IMR-90 (cell line): ENCODE measurements at regions not wholly inside any gene's neighbourhood (a gene's known extent, or its start where the extent isn't known, plus 50 kb on each side); places are given as distances from the start of the nearest gene placed in this dataset.

Experiments used
- ATAC-seq: fragments of 200-7000 bp; cut with Tn5 transposase; 2 replicates; pipeline ENCODE4 v1.9.1; 2020; ENCODE audit warnings: low read depth, mild to moderate bottlenecking, moderate library complexity
- BruUV-seq: library from RNA; stranded (reverse); fragments of 400-500 nt; replicated peaks from 2 replicates; lab custom pipeline; 2021; lab: Mats Ljungman, UMichigan
- CTCF ChIA-PET: fragments of 300-600 bp; formaldehyde crosslinking; extraction: SDS; loops from one replicate; lab custom pipeline; 2021; ENCODE audit warnings: antibody characterized with exemption; lab: Yijun Ruan, JAX
- POLR2A ChIA-PET: fragments of 300-600 bp; sonication (Branson Sonifier 250); formaldehyde crosslinking; loops from one replicate; lab custom pipeline; 2022; ENCODE audit warnings: antibody characterized with exemption; ENCODE audit not compliant: unreplicated experiment; lab: Charles Lee
- DNase-seq: peaks from one replicate; pipeline ENCODE4 v3.0.0; 2013
- H2AFZ ChIP-seq: replicated peaks from 2 replicates; pipeline ENCODE3; 2013; ENCODE audit warnings: low read length, mild to moderate bottlenecking; ENCODE audit not compliant: poor library complexity
- H2AK5ac ChIP-seq: 2 replicates; pipeline ENCODE4 v1.6.1; 2013; ENCODE audit warnings: low read depth, low read length, inconsistent platforms
- H2AK9ac ChIP-seq: replicated peaks from 2 replicates; pipeline ENCODE3; 2013; ENCODE audit warnings: mild to moderate bottlenecking, low read depth, low read length, moderate library complexity; ENCODE audit not compliant: poor library complexity
- H2BK120ac ChIP-seq: 2 replicates; pipeline ENCODE4 v1.6.1; 2013; ENCODE audit warnings: low read depth, low read length, inconsistent platforms
- H2BK15ac ChIP-seq: 3 replicates; pipeline ENCODE4 v1.6.1; 2013; ENCODE audit warnings: low read depth, low read length, inconsistent platforms
- H2BK20ac ChIP-seq: 2 replicates; pipeline ENCODE4 v1.6.1; 2013; ENCODE audit warnings: low read depth, mild to moderate bottlenecking, inconsistent platforms, low read length, moderate library complexity
- H2BK5ac ChIP-seq: 2 replicates; pipeline ENCODE4 v1.6.1; 2013; ENCODE audit warnings: mild to moderate bottlenecking, low read depth, low read length, inconsistent platforms; ENCODE audit not compliant: poor library complexity, severe bottlenecking
- H3K14ac ChIP-seq: replicated peaks from 2 replicates; pipeline ENCODE4 v1.6.1; 2013; ENCODE audit warnings: low read depth, low read length, inconsistent platforms
- H3K18ac ChIP-seq: 2 replicates; pipeline ENCODE4 v1.6.1; 2013; ENCODE audit warnings: low read depth, low read length, control low read depth
- H3K23ac ChIP-seq: 2 replicates; pipeline ENCODE4 v1.6.1; 2013; ENCODE audit warnings: low read depth, low read length, inconsistent platforms
- H3K27ac ChIP-seq: 2 replicates; pipeline ENCODE4 v1.5.1; 2013; ENCODE audit warnings: mild to moderate bottlenecking, control low read depth, low read length; ENCODE audit not compliant: insufficient read depth
- H3K27me3 ChIP-seq: 2 replicates; pipeline ENCODE4 v1.6.1; 2013; ENCODE audit warnings: low read length; ENCODE audit not compliant: control insufficient read depth, insufficient read depth
- H3K36me3 ChIP-seq: 2 replicates; pipeline ENCODE4 v1.6.1; 2013; ENCODE audit warnings: low read length, mixed read lengths; ENCODE audit not compliant: control insufficient read depth, insufficient read depth
- H3K4ac ChIP-seq: 2 replicates; pipeline ENCODE4 v1.6.1; 2013; ENCODE audit warnings: low read depth, low read length, inconsistent platforms
- H3K4me1 ChIP-seq: 2 replicates; pipeline ENCODE4 v1.6.1; 2013; ENCODE audit warnings: low read length, mixed read lengths; ENCODE audit not compliant: control insufficient read depth, insufficient read depth
- H3K4me2 ChIP-seq: 2 replicates; pipeline ENCODE4 v1.6.1; 2013; ENCODE audit warnings: low read depth, mild to moderate bottlenecking, control low read depth, low read length, moderate library complexity
- H3K4me3 ChIP-seq: 2 replicates; pipeline ENCODE4 v1.5.1; 2013; ENCODE audit warnings: low read depth, mild to moderate bottlenecking, control low read depth, low read length, moderate library complexity; ENCODE audit not compliant: insufficient read depth
- H3K56ac ChIP-seq: 2 replicates; pipeline ENCODE4 v1.6.1; 2013; ENCODE audit warnings: low read length, inconsistent platforms; ENCODE audit not compliant: insufficient read depth; ENCODE audit errors: extremely low read depth
- H3K79me1 ChIP-seq, 2 experiments: 2 replicates each; pipeline ENCODE4 v1.6.1; 2013; ENCODE audit warnings: low read length in 2 of 2, inconsistent platforms in 1 of 2, low read depth in 1 of 2
- H3K9ac ChIP-seq: 2 replicates; pipeline ENCODE4 v1.6.1; 2013; ENCODE audit warnings: low read depth, low read length, control low read depth
- H3K9me1 ChIP-seq: 2 replicates; pipeline ENCODE4 v1.6.1; 2013; ENCODE audit warnings: low read length, inconsistent platforms; ENCODE audit not compliant: insufficient read depth
- H3K9me3 ChIP-seq: 2 replicates; pipeline ENCODE4 v1.6.1; 2013; ENCODE audit warnings: low read length; ENCODE audit not compliant: control insufficient read depth, insufficient read depth
- H4K20me1 ChIP-seq: 2 replicates; pipeline ENCODE4 v1.6.1; 2013; ENCODE audit warnings: low read length, inconsistent platforms; ENCODE audit not compliant: insufficient read depth
- H4K5ac ChIP-seq: 2 replicates; pipeline ENCODE4 v1.6.1; 2013; ENCODE audit warnings: mild to moderate bottlenecking, low read depth, low read length, control low read depth
- H4K8ac ChIP-seq, 2 experiments: 2 replicates each; pipeline ENCODE4 v1.6.1; 2013; ENCODE audit warnings: low read depth in 2 of 2, low read length in 2 of 2, control low read depth in 1 of 2, inconsistent platforms in 1 of 2
- H4K91ac ChIP-seq: 2 replicates; pipeline ENCODE4 v1.6.1; 2013; ENCODE audit warnings: low read depth, low read length, inconsistent platforms; ENCODE audit not compliant: insufficient read depth
- BHLHE40 ChIP-seq: fragments of 150-350 bp; IDR thresholded peaks from 2 replicates; pipeline ENCODE4 v1.6.1; 2016; ENCODE audit warnings: mild to moderate bottlenecking, low read depth, low read length
- CEBPB ChIP-seq: IDR thresholded peaks from 2 replicates; pipeline ENCODE4 v1.6.1; 2012; ENCODE audit warnings: low read depth, low read length, improper control_type of control experiment
- CHD1 ChIP-seq: IDR thresholded peaks from 2 replicates; pipeline ENCODE4 v1.6.1; 2012; ENCODE audit warnings: low read depth, low read length, improper control_type of control experiment
- CTCF ChIP-seq: conservative IDR thresholded peaks from 2 replicates; pipeline ENCODE4 v1.5.1; 2012; ENCODE audit warnings: mild to moderate bottlenecking, low read depth, low read length, improper control_type of control experiment
- ELK1 ChIP-seq: fragments of 150-350 bp; IDR thresholded peaks from 2 replicates; pipeline ENCODE4 v1.6.1; 2016; ENCODE audit warnings: low read depth, mild to moderate bottlenecking, low read length, moderate library complexity, borderline replicate concordance
- FOS ChIP-seq: fragments of 150-350 bp; IDR thresholded peaks from 2 replicates; pipeline ENCODE4 v1.6.1; 2016; ENCODE audit warnings: low read depth, low read length
- MAFK ChIP-seq: IDR thresholded peaks from 2 replicates; pipeline ENCODE4 v1.6.1; 2012; ENCODE audit warnings: low read depth, low read length, improper control_type of control experiment
- MAZ ChIP-seq: IDR thresholded peaks from 2 replicates; pipeline ENCODE4 v1.6.1; 2012; ENCODE audit warnings: low read depth, mild to moderate bottlenecking, low read length, improper control_type of control experiment, moderate library complexity, borderline replicate concordance
- NFE2L2 ChIP-seq: fragments of 150-350 bp; IDR thresholded peaks from 2 replicates; pipeline ENCODE4 v1.6.1; 2016; ENCODE audit warnings: low read depth, mild to moderate bottlenecking, low read length
- POLR2A ChIP-seq: IDR thresholded peaks from 2 replicates; pipeline ENCODE4 v1.6.1; 2012; ENCODE audit warnings: mild to moderate bottlenecking, low read depth, low read length
- RAD21 ChIP-seq: IDR thresholded peaks from 2 replicates; pipeline ENCODE4 v1.6.1; 2012; ENCODE audit warnings: low read length, improper control_type of control experiment
- RFX5 ChIP-seq: IDR thresholded peaks from 2 replicates; pipeline ENCODE4 v1.8.0; 2012; ENCODE audit warnings: low read depth, mild to moderate bottlenecking, low read length, moderate library complexity
- SMC3 ChIP-seq: fragments of 150-350 bp; IDR thresholded peaks from 2 replicates; pipeline ENCODE4 v1.6.1; 2016; ENCODE audit warnings: low read depth, mild to moderate bottlenecking, antibody characterized with exemption, low read length, moderate library complexity
- USF2 ChIP-seq: fragments of 150-350 bp; IDR thresholded peaks from 2 replicates; pipeline ENCODE4 v1.6.1; 2017; ENCODE audit warnings: mild to moderate bottlenecking, antibody characterized with exemption, low read length, low read depth
- WGBS, 2 experiments: methylation state at CpG; one replicate each; pipeline versions ENCODE4 v1.1.5 to v1.1.7; 2013; ENCODE audit warnings: missing lambda C conversion rate in 2 of 2; ENCODE audit not compliant: insufficient read length in 1 of 2; ENCODE audit errors: extremely low coverage in 2 of 2; 5-methylcytosine and 5-hydroxymethylcytosine counted together
- dilution Hi-C: fragments of 300-500 bp; cut with HindIII; formaldehyde crosslinking; loops from one replicate; pipeline ENCODE4 v1.14.3; 2018; ENCODE audit warnings: low sequenced_read_pairs; ENCODE audit not compliant: unreplicated experiment
- in situ Hi-C: fragments of 300-500 bp; cut with MboI; formaldehyde crosslinking; loops from 3 replicates; pipeline ENCODE4 v1.14.3; 2019; ENCODE audit warnings: low sequenced_read_pairs, inconsistent platforms, mixed read lengths
- intact Hi-C: fragments of 100-400 bp; cut with micrococcal nuclease; formaldehyde crosslinking; loops from 2 replicates; pipeline ENCODE4 v1.10.0; 2022

- Histone ChIP-seq H3K27ac (no peak overlapping the region), H2BK5ac (no peak overlapping the region), H4K8ac (no peak overlapping the region), H3K4me2 (no peak overlapping the region), H2AK5ac (no peak overlapping the region), H2BK120ac (no peak overlapping the region), H3K56ac (no peak overlapping the region), H4K5ac (no peak overlapping the region), H2BK20ac (no peak overlapping the region), H4K91ac (no peak overlapping the region), H2AK9ac (no peak overlapping the region), H3K23ac (no peak overlapping the region), H3K36me3 (no peaks in the 10 kb centered on the region), H3K14ac (no peak overlapping the region), H3K4me1 (no peaks in the 10 kb centered on the region), H3K4me3 (no peak overlapping the region), H3K9ac (no peak overlapping the region), H3K18ac (no peak overlapping the region), H2AFZ (no peak overlapping the region), H3K79me1 (no peaks in the 10 kb centered on the region), H4K20me1 (no peaks in the 10 kb centered on the region), H3K9me3 (peaks cover 6% of the 10 kb centered on the region; the same call in 1 of the 2 replicates), H3K27me3 (no peaks in the 10 kb centered on the region), H3K9me1 (no peaks in the 10 kb centered on the region), H3K4ac (no peak overlapping the region), H2BK15ac (no peak overlapping the region)
- no TSS peak for BruUV-seq
- TF ChIP-seq CTCF: no peak
- no peak for TF ChIP-seq CEBPB
- no peak for TF ChIP-seq NFE2L2
- no peak for TF ChIP-seq CHD1
- TF ChIP-seq BHLHE40: no peak
- TF ChIP-seq SMC3: no peak
- no peak for TF ChIP-seq USF2
- no peak for TF ChIP-seq FOS
- TF ChIP-seq MAFK: no peak
- no peak for TF ChIP-seq POLR2A
- no peak for TF ChIP-seq RFX5
- no peak for TF ChIP-seq MAZ
- TF ChIP-seq RAD21: no peak
- TF ChIP-seq ELK1: no peak
- WGBS, 2 experiments: no CpG with 5 or more reads among the region's 4 CpGs
- POLR2A ChIA-PET: no interaction called here
- in situ Hi-C loops: no loop called here
- CTCF ChIA-PET: no interaction called here
- dilution Hi-C loops: no loop called here
- ATAC-seq (no peak), DNase-seq (no peak)
- intact Hi-C loops: no loop called here
These were observed 420.0 kb upstream of the ST6GAL2 start for GRCh38 chr2:107305966-107306365.
